Activated T-helper 1 cell treated with anti-CD3 and anti-CD28 coated beads, Interleukin-12 subunit alpha, Interleukin-12 subunit beta, Interleukin-2, Interleukin-4 antibody, amounts not matched to agents 30 ng/mL and 10 ng/mL and 1 ng/mL, durations not matched to agents 14 hours and 24 hours and 36 hours (primary cell): ENCODE measurements at regions not wholly inside any gene's neighbourhood (a gene's known extent, or its start where the extent isn't known, plus 50 kb on each side); places are given as distances from the start of the nearest gene placed in this dataset.
"Not testable (repeated sequence)": the region's sequence is repeated elsewhere in the genome, so short reads cannot be mapped to it uniquely, and the experiment has no call there.

Source experiments
- DNase-seq: peaks from one replicate; pipeline ENCODE4 v3.0.0; 2021; ENCODE audit warnings: low spot score
- H3K27ac Mint-ChIP-seq: one replicate; pipeline ENCODE4 v1.8.0; 2021; ENCODE audit warnings: mild to moderate bottlenecking, mixed read lengths
- H3K27me3 Mint-ChIP-seq: one replicate; pipeline ENCODE4 v1.8.0; 2022; ENCODE audit warnings: mild to moderate bottlenecking, moderate library complexity, mixed read lengths; ENCODE audit not compliant: insufficient read depth
- H3K36me3 Mint-ChIP-seq: one replicate; pipeline ENCODE4 v1.8.0; 2021; ENCODE audit warnings: low read depth, mixed read lengths
- H3K4me1 Mint-ChIP-seq: one replicate; pipeline ENCODE4 v1.8.0; 2021; ENCODE audit warnings: low read depth, mixed read lengths
- H3K4me3 Mint-ChIP-seq: one replicate; pipeline ENCODE4 v1.8.0; 2021; ENCODE audit warnings: mild to moderate bottlenecking, moderate library complexity, mixed read lengths
- H3K9me3 Mint-ChIP-seq: one replicate; pipeline ENCODE4 v1.8.0; 2021; ENCODE audit warnings: mixed read lengths
- intact Hi-C: fragments of 100-400 bp; cut with micrococcal nuclease; formaldehyde crosslinking; loops from one replicate; pipeline ENCODE4 v1.15.1; 2024

DNA sequence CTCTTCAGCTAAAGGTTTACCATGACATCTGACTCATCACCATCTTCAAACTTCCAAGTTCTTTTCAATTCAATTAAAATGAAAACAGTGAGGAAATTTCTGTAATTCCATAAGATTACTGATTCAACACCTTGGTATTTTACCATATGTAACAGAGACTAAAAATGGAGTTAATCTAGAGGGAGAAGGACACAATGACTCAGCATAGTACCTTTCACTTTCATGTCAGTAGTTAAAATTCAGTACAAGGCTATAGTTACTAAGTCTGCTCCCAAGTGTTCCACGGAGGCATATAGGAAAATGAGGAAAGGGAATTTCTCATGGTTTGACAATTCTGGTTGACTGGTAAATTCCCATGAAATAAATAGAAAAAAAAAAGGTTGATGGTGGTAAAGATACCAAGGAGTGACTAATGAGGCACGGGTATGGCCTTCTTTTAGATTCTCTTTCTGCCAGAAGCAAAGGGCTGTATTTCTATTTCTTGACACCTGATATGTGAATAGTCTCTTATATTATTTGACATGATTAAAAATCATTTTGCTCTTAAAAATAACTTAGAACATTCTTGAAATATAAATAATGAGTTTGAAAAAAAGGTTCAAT, 526.7 kb upstream of the ADGRB3 start:
- H3K27ac Mint-ChIP-seq = no peak overlapping the region
- H3K4me1 Mint-ChIP-seq = no peaks in the 10 kb centered on the region
- H3K4me3 Mint-ChIP-seq = no peak overlapping the region
- intact Hi-C loops = no loop called here
- no peaks in the 10 kb centered on the region for H3K9me3 Mint-ChIP-seq
- no peaks in the 10 kb centered on the region for H3K27me3 Mint-ChIP-seq
- no peaks in the 10 kb centered on the region for H3K36me3 Mint-ChIP-seq
- DNase-seq = no peak

DNA sequence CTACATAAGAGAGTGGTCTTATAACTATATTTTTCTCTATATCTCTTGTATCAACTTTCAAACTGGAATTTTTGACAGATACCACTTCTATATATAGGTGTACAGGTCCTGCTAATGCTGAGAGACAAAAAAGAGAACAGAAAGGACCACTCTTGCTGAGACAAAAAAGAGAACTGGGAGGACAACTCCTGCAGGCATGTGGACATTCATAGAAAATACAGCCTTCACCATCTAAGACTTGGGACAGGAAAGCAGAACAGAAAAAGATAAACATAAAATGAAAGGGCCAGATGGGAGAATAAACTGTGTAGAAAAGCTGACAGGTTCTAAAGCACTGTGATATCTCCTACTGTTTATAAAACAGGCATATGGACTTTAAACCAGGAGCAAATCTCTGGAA, 541.0 kb upstream of the ADGRB3 start:
- intact Hi-C loops = no loop called here
- H3K27ac Mint-ChIP-seq = no peak overlapping the region
- H3K9me3 Mint-ChIP-seq = no peaks in the 10 kb centered on the region
- H3K4me3 Mint-ChIP-seq = no peak overlapping the region
- peaks cover 1% of the 10 kb centered on the region for H3K27me3 Mint-ChIP-seq
- no peaks in the 10 kb centered on the region for H3K36me3 Mint-ChIP-seq
- no peak for DNase-seq
- no peaks in the 10 kb centered on the region for H3K4me1 Mint-ChIP-seq

DNA sequence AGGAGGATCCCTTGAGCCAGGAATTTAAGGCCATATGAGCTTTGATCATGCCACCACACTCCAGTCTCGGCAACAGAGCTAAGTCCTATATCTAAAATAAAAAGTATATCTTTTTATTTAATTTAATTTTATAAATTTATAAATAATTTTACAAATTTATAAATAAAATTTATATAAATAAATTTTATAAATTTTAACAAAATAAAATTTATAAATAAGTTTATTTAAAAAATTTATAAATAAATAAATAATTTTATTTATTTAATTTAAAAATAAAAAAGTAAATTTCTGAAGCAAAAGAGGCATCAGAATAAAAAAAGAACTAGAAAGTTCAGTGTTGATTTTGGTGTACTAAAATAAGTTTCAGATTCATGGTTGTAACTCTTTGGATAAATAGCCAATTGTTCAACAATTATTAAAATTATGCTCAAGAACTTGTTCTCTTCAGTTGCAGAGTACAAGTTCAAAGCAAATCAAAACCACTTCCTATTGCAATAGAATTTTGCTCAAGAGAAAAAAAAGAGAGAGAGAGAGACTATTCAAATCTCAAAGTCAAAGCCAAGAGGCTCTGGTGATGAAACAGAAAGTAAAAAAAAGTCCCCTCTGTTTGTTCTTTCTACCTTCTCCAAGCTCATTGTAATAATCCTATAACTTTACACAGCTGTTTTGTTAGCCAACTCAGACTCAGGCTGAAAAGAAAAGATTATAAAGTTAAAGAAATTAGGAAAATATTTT, 547.5 kb upstream of the ADGRB3 start:
- Mint-ChIP-seq H3K27me3 (no peaks in the 10 kb centered on the region), H3K9me3 (no peaks in the 10 kb centered on the region), H3K4me3 (no peak overlapping the region), H3K36me3 (no peaks in the 10 kb centered on the region), H3K4me1 (no peaks in the 10 kb centered on the region), H3K27ac (no peak overlapping the region)
- intact Hi-C loops = no loop called here
- no peak for DNase-seq

DNA sequence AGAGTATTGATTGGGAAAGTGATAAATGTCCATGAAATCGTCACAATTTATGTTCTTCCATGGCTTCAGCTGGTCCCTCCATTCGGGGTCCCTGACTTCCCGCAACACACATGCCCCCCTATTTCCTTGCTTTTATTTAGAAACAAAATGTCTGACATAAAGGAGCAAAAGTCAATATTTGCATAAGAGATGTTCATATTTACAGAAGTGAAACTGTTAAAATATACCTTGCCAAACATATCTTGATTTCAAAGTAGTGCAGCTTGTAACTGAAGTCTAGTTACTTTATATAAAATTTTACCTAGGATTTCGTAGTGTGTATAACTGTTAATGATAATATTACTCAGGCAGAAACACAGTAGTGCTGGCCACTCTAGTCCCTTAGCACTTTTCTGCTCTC, 548.9 kb upstream of the ADGRB3 start:
- H3K27ac Mint-ChIP-seq = no peak overlapping the region

GRCh38 chr6:68085599-68085998, 549.5 kb upstream of the ADGRB3 start:
- H3K27ac Mint-ChIP-seq, intact Hi-C loops, H3K4me3 Mint-ChIP-seq, H3K4me1 Mint-ChIP-seq, H3K36me3 Mint-ChIP-seq, H3K27me3 Mint-ChIP-seq, H3K9me3 Mint-ChIP-seq, DNase-seq: not testable (repeated sequence)

More for the DNA sequence above, 548.9 kb upstream of the ADGRB3 start:
- no peaks in the 10 kb centered on the region for H3K4me1 Mint-ChIP-seq
- no peak for DNase-seq
- no peaks in the 10 kb centered on the region for H3K27me3 Mint-ChIP-seq
- intact Hi-C loops = no loop called here
- H3K4me3 Mint-ChIP-seq = no peak overlapping the region
- H3K9me3 Mint-ChIP-seq = no peaks in the 10 kb centered on the region
- H3K36me3 Mint-ChIP-seq = no peaks in the 10 kb centered on the region

GRCh38 chr6:68082086-68082485, 553.0 kb upstream of the ADGRB3 start:
- no peak overlapping the region for H3K4me3 Mint-ChIP-seq
- DNase-seq = no peak
- no peaks in the 10 kb centered on the region for H3K9me3 Mint-ChIP-seq
- intact Hi-C loops = no loop called here
- no peak overlapping the region for H3K27ac Mint-ChIP-seq
- H3K27me3 Mint-ChIP-seq = no peaks in the 10 kb centered on the region
- H3K4me1 Mint-ChIP-seq = no peaks in the 10 kb centered on the region
- no peaks in the 10 kb centered on the region for H3K36me3 Mint-ChIP-seq

- Mint-ChIP-seq H3K27ac (no peak overlapping the region), H3K27me3 (no peaks in the 10 kb centered on the region), H3K36me3 (no peaks in the 10 kb centered on the region), H3K9me3 (no peaks in the 10 kb centered on the region), H3K4me3 (no peak overlapping the region), H3K4me1 (no peaks in the 10 kb centered on the region)
- no peak for DNase-seq
- intact Hi-C loops = no loop called here
These were observed 555.0 kb upstream of the ADGRB3 start for GRCh38 chr6:68080074-68080473.

DNA sequence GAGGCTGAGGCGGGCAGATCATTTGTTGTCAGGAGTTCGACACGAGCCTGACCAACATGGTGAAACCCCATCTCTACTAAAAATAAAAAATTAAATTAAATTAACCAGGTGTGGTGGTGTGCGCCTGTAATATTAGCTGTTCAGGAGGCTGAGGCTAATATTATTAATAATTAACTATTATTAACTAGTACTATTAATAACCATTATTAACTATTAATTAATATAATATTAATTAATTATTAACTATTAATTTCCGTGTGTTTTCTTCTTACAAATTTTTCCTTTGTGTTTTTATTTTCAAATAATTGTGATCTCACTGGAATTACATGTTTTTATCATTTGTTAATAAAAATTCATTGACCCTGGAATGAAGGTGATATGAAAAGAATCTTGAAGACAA, 557.4 kb upstream of the ADGRB3 start:
- Mint-ChIP-seq H3K27ac (no peak overlapping the region), H3K36me3 (no peaks in the 10 kb centered on the region), H3K9me3 (no peaks in the 10 kb centered on the region), H3K4me3 (no peak overlapping the region), H3K27me3 (no peaks in the 10 kb centered on the region), H3K4me1 (no peaks in the 10 kb centered on the region)
- intact Hi-C loops = no loop called here
- DNase-seq = no peak

- no peak for DNase-seq
- H3K27ac Mint-ChIP-seq = no peak overlapping the region
- H3K4me3 Mint-ChIP-seq = no peak overlapping the region
- no peaks in the 10 kb centered on the region for H3K27me3 Mint-ChIP-seq
- no peaks in the 10 kb centered on the region for H3K4me1 Mint-ChIP-seq
- no peaks in the 10 kb centered on the region for H3K9me3 Mint-ChIP-seq
- no peaks in the 10 kb centered on the region for H3K36me3 Mint-ChIP-seq
- intact Hi-C loops = no loop called here
These were observed 563.3 kb upstream of the ADGRB3 start for GRCh38 chr6:68071740-68072139.

GRCh38 chr6:68069921-68070710, 565.0 kb upstream of the ADGRB3 start:
- DNase-seq = no peak
- Mint-ChIP-seq H3K4me3 (no peak overlapping the region), H3K9me3 (no peaks in the 10 kb centered on the region), H3K27ac (no peak overlapping the region), H3K36me3 (no peaks in the 10 kb centered on the region), H3K27me3 (no peaks in the 10 kb centered on the region), H3K4me1 (no peaks in the 10 kb centered on the region)
- intact Hi-C loops = no loop called here

GRCh38 chr6:68059899-68060298, 575.2 kb upstream of the ADGRB3 start:
- no peaks in the 10 kb centered on the region for H3K9me3 Mint-ChIP-seq
- H3K4me1 Mint-ChIP-seq = no peaks in the 10 kb centered on the region
- intact Hi-C loops = no loop called here
- no peak for DNase-seq
- H3K4me3 Mint-ChIP-seq = no peak overlapping the region
- no peak overlapping the region for H3K27ac Mint-ChIP-seq
- no peaks in the 10 kb centered on the region for H3K36me3 Mint-ChIP-seq
- no peaks in the 10 kb centered on the region for H3K27me3 Mint-ChIP-seq

DNA sequence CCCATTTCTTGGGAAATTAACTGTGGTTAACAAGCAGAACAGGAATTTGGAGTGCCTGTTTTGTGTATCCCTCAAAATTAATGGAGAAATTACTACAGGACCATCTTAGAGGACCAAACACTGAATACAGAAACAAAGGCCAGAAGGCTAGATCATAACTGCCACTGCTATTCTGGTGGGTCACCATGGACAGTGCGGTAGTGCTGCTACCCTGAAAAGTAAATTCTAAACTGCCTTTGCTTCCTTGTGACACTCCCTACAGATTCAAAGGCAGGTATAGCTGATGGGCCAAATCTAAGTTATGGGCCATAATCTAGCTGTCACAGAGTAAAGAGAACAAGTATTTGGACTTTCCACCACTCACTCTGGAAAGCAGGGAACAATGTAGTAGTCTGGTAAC, 575.8 kb upstream of the ADGRB3 start:
- no peak for DNase-seq
- Mint-ChIP-seq H3K4me1 (no peaks in the 10 kb centered on the region), H3K4me3 (no peak overlapping the region), H3K27ac (no peak overlapping the region), H3K27me3 (no peaks in the 10 kb centered on the region), H3K36me3 (no peaks in the 10 kb centered on the region), H3K9me3 (peaks cover 1% of the 10 kb centered on the region)
- intact Hi-C loops = no loop called here

DNA sequence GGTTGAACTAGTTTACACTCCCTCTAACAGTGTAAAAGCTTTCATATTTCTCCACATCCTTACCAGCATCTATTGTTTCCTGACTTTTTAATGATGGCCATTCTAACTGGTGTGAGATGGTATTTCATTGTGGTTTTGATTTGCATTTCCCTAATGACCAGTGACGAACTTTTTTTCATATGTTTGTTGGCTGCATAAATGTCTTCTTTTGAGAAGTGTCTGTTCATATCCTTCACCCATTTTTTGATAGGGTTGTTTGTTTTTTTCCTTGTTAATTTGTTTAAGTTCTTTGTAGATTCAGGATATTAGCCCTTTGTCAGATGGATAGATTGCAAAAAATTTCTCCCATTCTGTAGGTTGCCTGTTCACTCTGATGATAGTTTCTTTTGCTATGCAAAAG, 578.5 kb upstream of the ADGRB3 start:
- H3K27me3 Mint-ChIP-seq, DNase-seq, H3K27ac Mint-ChIP-seq, H3K4me3 Mint-ChIP-seq, intact Hi-C loops, H3K4me1 Mint-ChIP-seq, H3K9me3 Mint-ChIP-seq, H3K36me3 Mint-ChIP-seq: not testable (repeated sequence)
